ENCODE measurements at regions not wholly inside any gene's neighbourhood (a gene's known extent, or its start where the extent isn't known, plus 50 kb on each side); places are given as distances from the start of the nearest gene placed in this dataset.

- TF ChIP-seq CTCF (IDR thresholded peaks at IDR 0.05) (no peak), EP300 (IDR thresholded peaks at IDR 0.05) (no peak), POLR2A (IDR thresholded peaks at IDR 0.05) (no peak)
Measured at GRCh38 chr22:48952256-48953102, 875.2 kb downstream of the BRD1 start.

All from tibial nerve (tissue), 4 donors.